RKO (cell line): ENCODE measurements at regions not wholly inside any gene's neighbourhood (a gene's known extent, or its start where the extent isn't known, plus 50 kb on each side); places are given as distances from the start of the nearest gene placed in this dataset.

Experiments used
- DNase-seq: peaks from one replicate; pipeline ENCODE4 v3.0.0-alpha.2; 2016; ENCODE audit warnings: low spot score

DNA sequence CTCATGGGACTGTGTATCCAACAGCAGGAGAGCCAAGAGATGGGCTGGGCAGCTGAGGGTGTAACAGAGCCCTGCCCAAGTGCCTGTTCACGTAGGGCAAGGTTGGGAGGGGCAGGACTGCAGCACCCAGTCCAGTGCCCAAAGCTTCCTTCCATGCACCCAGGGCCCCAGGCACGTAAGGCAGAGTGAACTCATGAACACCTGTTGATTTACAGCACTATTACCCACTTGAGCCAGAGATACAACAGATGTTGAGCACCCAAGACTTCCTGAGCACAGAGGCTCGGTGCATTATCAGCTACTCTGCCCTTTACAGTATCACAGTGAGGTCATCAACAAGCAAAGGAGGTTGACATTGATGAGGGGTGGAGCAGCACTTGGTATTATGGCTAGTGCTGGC, 50.2 kb upstream of the FHL2 start:
- no peak for DNase-seq
